ENCODE measurements at regions not wholly inside any gene's neighbourhood (a gene's known extent, or its start where the extent isn't known, plus 50 kb on each side); places are given as distances from the start of the nearest gene placed in this dataset.

- peaks cover 10% of the 10 kb centered on the region for H3K27me3 ChIP-seq (ENCODE audit: control insufficient read depth, insufficient read depth, low read length)
- ChIA-PET CTCF (no interaction called here), POLR2A (no interaction called here)
- H3K4me3 ChIP-seq (ENCODE audit: low read depth, low read length): no peak overlapping the region
- no peaks in the 10 kb centered on the region for H3K9me3 ChIP-seq (ENCODE audit: control insufficient read depth, insufficient read depth, low read length)
- TF ChIP-seq CTCF (IDR thresholded peaks at IDR 0.05; ENCODE audit: low read depth, low read length): no peak
- DNase-seq (ENCODE audit: low read depth, low spot score): no peak
- no peak overlapping the region for H3K27ac ChIP-seq (ENCODE audit: low read depth, low read length)
Measured at GRCh38 chr11:115767883-115768282, 263.7 kb upstream of the CADM1 start.

GRCh38 chr11:115767047-115767802 is 263.0 kb upstream of the CADM1 start:
- no peaks in the 10 kb centered on the region for H3K9me3 ChIP-seq (ENCODE audit: control insufficient read depth, insufficient read depth, low read length)
- no peak overlapping the region for H3K4me3 ChIP-seq (ENCODE audit: low read depth, low read length)
- CTCF ChIA-PET: interaction anchor here (1.2 kb wide), 1 partner anchor 10 kb away, joined by 3 read pairs; no protein-coding TSS in a partner anchor
- H3K27ac ChIP-seq (ENCODE audit: low read depth, low read length): no peak overlapping the region
- no peak for TF ChIP-seq CTCF (IDR thresholded peaks at IDR 0.05; ENCODE audit: low read depth, low read length)
- H3K27me3 ChIP-seq (ENCODE audit: control insufficient read depth, insufficient read depth, low read length): peaks cover 13% of the 10 kb centered on the region
- POLR2A ChIA-PET: no interaction called here
- DNase-seq (ENCODE audit: low read depth, low spot score): no peak

- Histone ChIP-seq H3K27ac (ENCODE audit: low read depth, low read length) (peak overlapping the region; percentile 34), H3K27me3 (ENCODE audit: control insufficient read depth, insufficient read depth, low read length) (peaks cover 11% of the 10 kb centered on the region), H3K4me3 (ENCODE audit: low read depth, low read length) (no peak overlapping the region), H3K9me3 (ENCODE audit: control insufficient read depth, insufficient read depth, low read length) (no peaks in the 10 kb centered on the region)
- no peak for TF ChIP-seq CTCF (IDR thresholded peaks at IDR 0.05; ENCODE audit: low read depth, low read length)
- POLR2A ChIA-PET: no interaction called here
- no peak for DNase-seq (ENCODE audit: low read depth, low spot score)
- CTCF ChIA-PET: interaction anchor here (1.2 kb wide), 2 partner anchors 9 to 262 kb away, joined by 3 to 5 read pairs; partner anchors contain the start of gene CADM1
Measured at GRCh38 chr11:115766561-115766960, 262.3 kb upstream of the CADM1 start.

- no peak for TF ChIP-seq CTCF (IDR thresholded peaks at IDR 0.05; ENCODE audit: low read depth, low read length)
- Histone ChIP-seq H3K9me3 (ENCODE audit: control insufficient read depth, insufficient read depth, low read length) (no peaks in the 10 kb centered on the region), H3K27me3 (ENCODE audit: control insufficient read depth, insufficient read depth, low read length) (peaks cover 8% of the 10 kb centered on the region), H3K4me3 (ENCODE audit: low read depth, low read length) (no peak overlapping the region), H3K27ac (ENCODE audit: low read depth, low read length) (peak overlapping the region; percentile 40)
- peak; percentile 43 for DNase-seq (ENCODE audit: low read depth, low spot score)
- ChIA-PET CTCF (interaction anchor here (1.2 kb wide), 1 partner anchor 262 kb away, joined by 5 read pairs; the partner anchor contains the start of gene CADM1), POLR2A (no interaction called here)
Measured at GRCh38 chr11:115765803-115766239, 261.6 kb upstream of the CADM1 start.

- Histone ChIP-seq H3K4me3 (ENCODE audit: low read depth, low read length) (no peak overlapping the region), H3K27me3 (ENCODE audit: control insufficient read depth, insufficient read depth, low read length) (peaks cover 8% of the 10 kb centered on the region), H3K9me3 (ENCODE audit: control insufficient read depth, insufficient read depth, low read length) (no peaks in the 10 kb centered on the region; the same call in 1 of the 2 replicates), H3K27ac (ENCODE audit: low read depth, low read length) (no peak overlapping the region)
- DNase-seq (ENCODE audit: low read depth, low spot score): no peak
- POLR2A ChIA-PET: no interaction called here
- no peak for TF ChIP-seq CTCF (IDR thresholded peaks at IDR 0.05; ENCODE audit: low read depth, low read length)
- CTCF ChIA-PET: no interaction called here
Measured at GRCh38 chr11:115764176-115764575, 260.0 kb upstream of the CADM1 start.
